ENCODE measurements at regions not wholly inside any gene's neighbourhood (a gene's known extent, or its start where the extent isn't known, plus 50 kb on each side); places are given as distances from the start of the nearest gene placed in this dataset.

- H3K4me1 Mint-ChIP-seq: no peaks in the 10 kb centered on the region
- ChIA-PET POLR2A (no interaction called here), CTCF (interaction anchor here (1.2 kb wide), 1 partner anchor 179 kb away, joined by 3 read pairs; no protein-coding TSS in a partner anchor)
- H3K27me3 Mint-ChIP-seq: peaks cover 2% of the 10 kb centered on the region
- no peaks in the 10 kb centered on the region for H3K36me3 Mint-ChIP-seq (ENCODE audit: low read depth)
- no peak overlapping the region for H3K4me3 Mint-ChIP-seq
- DNase-seq: no peak
- no peaks in the 10 kb centered on the region for H3K9me3 Mint-ChIP-seq
- no peak overlapping the region for H3K27ac Mint-ChIP-seq
Observed at GRCh38 chr5:56449071-56449640, 216.0 kb upstream of the ANKRD55 start.

GRCh38 chr5:56447656-56448055 is 214.5 kb upstream of the ANKRD55 start:
- Mint-ChIP-seq H3K27ac (no peak overlapping the region), H3K36me3 (ENCODE audit: low read depth) (no peaks in the 10 kb centered on the region), H3K27me3 (peaks cover 2% of the 10 kb centered on the region), H3K9me3 (no peaks in the 10 kb centered on the region), H3K4me3 (no peak overlapping the region), H3K4me1 (no peaks in the 10 kb centered on the region)
- ChIA-PET CTCF (interaction anchor here (0.9 to 1.2 kb wide), 2 partner anchors 11 to 177 kb away, joined by 3 read pairs; no protein-coding TSS in a partner anchor), POLR2A (no interaction called here)
- no peak for DNase-seq

DNA sequence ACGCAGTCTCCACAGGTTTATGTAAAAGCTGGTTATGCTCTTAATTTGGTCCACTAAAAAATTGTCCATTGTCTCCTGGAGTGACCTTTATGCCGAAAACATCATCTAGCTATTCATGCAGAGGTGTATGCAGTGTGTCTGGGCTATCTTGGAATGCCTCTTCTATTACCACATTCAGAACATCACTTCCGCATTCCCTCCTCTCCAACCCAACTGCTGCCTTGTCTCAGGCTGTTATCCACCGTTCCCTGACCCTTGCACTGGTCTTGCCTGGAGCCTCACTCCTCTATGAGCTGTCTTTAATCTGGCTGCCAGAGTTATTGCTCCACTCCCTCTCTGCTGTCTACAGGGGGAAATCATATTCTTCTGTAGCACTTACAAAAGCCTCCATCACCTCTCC is 214.1 kb upstream of the ANKRD55 start:
- DNase-seq: no peak
- Mint-ChIP-seq H3K4me3 (no peak overlapping the region), H3K36me3 (ENCODE audit: low read depth) (no peaks in the 10 kb centered on the region), H3K9me3 (no peaks in the 10 kb centered on the region), H3K27ac (no peak overlapping the region), H3K27me3 (peaks cover 2% of the 10 kb centered on the region), H3K4me1 (no peaks in the 10 kb centered on the region)
- ChIA-PET CTCF (interaction anchor here (0.9 to 1.2 kb wide), 2 partner anchors 11 to 176 kb away, joined by 3 read pairs; no protein-coding TSS in a partner anchor), POLR2A (no interaction called here)

DNA sequence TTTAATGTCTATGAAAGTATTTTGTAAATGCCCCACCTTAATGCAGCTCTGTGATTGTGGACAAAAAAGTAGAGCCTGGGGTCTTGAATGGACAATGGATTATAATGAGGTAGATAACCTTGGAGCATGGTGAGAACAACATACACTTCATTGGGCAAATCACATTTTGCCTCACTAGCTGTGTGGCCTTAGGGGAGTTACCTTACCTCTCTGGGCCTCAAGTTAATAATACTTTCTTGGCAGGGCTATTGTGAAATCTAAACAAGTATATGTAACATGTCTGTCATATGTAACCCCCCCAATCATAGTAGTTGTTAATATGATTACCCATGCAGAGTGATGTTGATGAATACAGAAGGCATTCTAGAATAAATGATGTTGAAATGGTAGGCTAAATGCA is 213.6 kb upstream of the ANKRD55 start:
- CTCF ChIA-PET: interaction anchor here (0.9 to 1.2 kb wide), 2 partner anchors 10 to 176 kb away, joined by 3 read pairs; no protein-coding TSS in a partner anchor
- POLR2A ChIA-PET: no interaction called here
- H3K27me3 Mint-ChIP-seq: peaks cover 2% of the 10 kb centered on the region

DNA sequence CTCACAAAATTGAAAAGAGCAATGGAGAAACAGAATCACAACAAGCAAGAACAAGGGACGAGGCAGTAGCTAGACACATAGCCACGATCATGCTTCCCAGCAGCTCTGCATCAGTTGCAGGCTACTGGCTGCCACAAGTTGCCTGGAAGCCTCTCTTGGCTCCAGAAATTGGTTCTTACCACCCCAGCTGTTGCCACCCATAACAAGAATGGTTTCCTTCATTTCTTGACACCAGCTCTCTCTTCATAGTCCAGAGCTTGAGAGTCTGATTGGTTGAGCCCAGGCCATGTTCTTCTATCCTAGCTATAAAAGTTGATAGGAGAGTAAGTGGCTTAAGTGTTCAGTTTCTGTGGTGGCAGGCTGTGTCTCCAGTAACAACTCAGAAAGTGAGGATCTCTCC is 210.7 kb upstream of the ANKRD55 start:
- CTCF ChIA-PET: interaction anchor here (0.8 kb wide), 1 partner anchor 14 kb away, joined by 3 read pairs; no protein-coding TSS in a partner anchor
- no peak for DNase-seq
- no peak overlapping the region for H3K4me3 Mint-ChIP-seq
- POLR2A ChIA-PET: no interaction called here
- no peaks in the 10 kb centered on the region for H3K4me1 Mint-ChIP-seq
- H3K36me3 Mint-ChIP-seq (ENCODE audit: low read depth): no peaks in the 10 kb centered on the region
- H3K9me3 Mint-ChIP-seq: peaks cover 5% of the 10 kb centered on the region
- H3K27me3 Mint-ChIP-seq: peaks cover 2% of the 10 kb centered on the region
- H3K27ac Mint-ChIP-seq: no peak overlapping the region

More for the DNA sequence above, 213.6 kb upstream of the ANKRD55 start:
- Mint-ChIP-seq H3K9me3 (no peaks in the 10 kb centered on the region), H3K4me1 (no peaks in the 10 kb centered on the region), H3K36me3 (ENCODE audit: low read depth) (no peaks in the 10 kb centered on the region), H3K4me3 (no peak overlapping the region), H3K27ac (no peak overlapping the region)
- DNase-seq: no peak

GRCh38 chr5:56440871-56441740 is 208.0 kb upstream of the ANKRD55 start:
- ChIA-PET POLR2A (no interaction called here), CTCF (interaction anchor here (0.6 to 1.0 kb wide), 2 partner anchors 101 to 1852 kb away, joined by 3 read pairs; no protein-coding TSS in a partner anchor)
- Mint-ChIP-seq H3K36me3 (ENCODE audit: low read depth) (no peaks in the 10 kb centered on the region), H3K9me3 (peaks cover 5% of the 10 kb centered on the region), H3K4me3 (no peak overlapping the region), H3K27me3 (no peaks in the 10 kb centered on the region), H3K4me1 (peaks cover 6% of the 10 kb centered on the region), H3K27ac (no peak overlapping the region)
- no peak for DNase-seq

GRCh38 chr5:56434986-56435385 is 201.9 kb upstream of the ANKRD55 start:
- CTCF ChIA-PET: no interaction called here
- no peaks in the 10 kb centered on the region for H3K36me3 Mint-ChIP-seq (ENCODE audit: low read depth)
- peaks cover 10% of the 10 kb centered on the region for H3K4me1 Mint-ChIP-seq
- no peaks in the 10 kb centered on the region for H3K27me3 Mint-ChIP-seq
- DNase-seq: no peak
- H3K9me3 Mint-ChIP-seq: peaks cover 7% of the 10 kb centered on the region
- no peak overlapping the region for H3K27ac Mint-ChIP-seq
- POLR2A ChIA-PET: no interaction called here
- H3K4me3 Mint-ChIP-seq: no peak overlapping the region

- H3K9me3 Mint-ChIP-seq: peaks cover 7% of the 10 kb centered on the region
- peaks cover 10% of the 10 kb centered on the region for H3K4me1 Mint-ChIP-seq
- DNase-seq: no peak
- POLR2A ChIA-PET: no interaction called here
- no peak overlapping the region for H3K4me3 Mint-ChIP-seq
- no peaks in the 10 kb centered on the region for H3K27me3 Mint-ChIP-seq
- CTCF ChIA-PET: no interaction called here
- no peaks in the 10 kb centered on the region for H3K36me3 Mint-ChIP-seq (ENCODE audit: low read depth)
- H3K27ac Mint-ChIP-seq: no peak overlapping the region
Observed at GRCh38 chr5:56433039-56433617, 200.0 kb upstream of the ANKRD55 start.

DNA sequence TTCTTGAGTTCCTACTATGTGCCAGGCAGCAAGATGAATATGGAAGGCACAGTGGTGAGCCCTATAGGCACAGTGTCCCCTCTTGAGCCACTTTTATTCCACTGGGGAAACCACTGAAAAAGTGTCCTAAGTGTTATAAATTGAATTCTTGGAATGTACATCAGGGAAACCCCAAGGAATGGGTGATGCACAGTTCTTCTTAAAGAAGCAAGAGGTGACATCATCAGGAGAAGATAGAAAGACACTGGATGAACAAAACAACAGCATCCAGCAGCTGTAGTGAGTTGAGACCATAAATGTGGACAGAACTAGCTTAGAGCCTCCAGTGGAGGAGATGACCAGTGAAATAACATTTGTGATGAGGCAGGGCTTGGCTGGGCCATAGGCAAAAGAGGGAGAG is 199.2 kb upstream of the ANKRD55 start:
- ChIA-PET POLR2A (no interaction called here), CTCF (interaction anchor here (0.6 kb wide), 1 partner anchor 14 kb away, joined by 3 read pairs; no protein-coding TSS in a partner anchor)
- Mint-ChIP-seq H3K36me3 (ENCODE audit: low read depth) (no peaks in the 10 kb centered on the region), H3K27ac (no peak overlapping the region), H3K4me1 (peaks cover 10% of the 10 kb centered on the region), H3K9me3 (peaks cover 7% of the 10 kb centered on the region), H3K4me3 (no peak overlapping the region), H3K27me3 (no peaks in the 10 kb centered on the region)
- DNase-seq: no peak

GRCh38 chr5:56430422-56430821 is 197.3 kb upstream of the ANKRD55 start:
- Mint-ChIP-seq H3K9me3 (peaks cover 9% of the 10 kb centered on the region), H3K27me3 (no peaks in the 10 kb centered on the region), H3K4me3 (no peak overlapping the region), H3K27ac (no peak overlapping the region), H3K36me3 (ENCODE audit: low read depth) (no peaks in the 10 kb centered on the region), H3K4me1 (no peaks in the 10 kb centered on the region)
- ChIA-PET CTCF (interaction anchor here (0.8 to 1.3 kb wide), 3 partner anchors 10 to 15 kb away, joined by 3 read pairs; no protein-coding TSS in a partner anchor), POLR2A (no interaction called here)
- DNase-seq: no peak

- Mint-ChIP-seq H3K9me3 (peaks cover 11% of the 10 kb centered on the region), H3K4me3 (no peak overlapping the region), H3K36me3 (ENCODE audit: low read depth) (no peaks in the 10 kb centered on the region), H3K4me1 (no peaks in the 10 kb centered on the region), H3K27ac (no peak overlapping the region), H3K27me3 (no peaks in the 10 kb centered on the region)
- ChIA-PET CTCF (interaction anchor here (1.3 kb wide), 1 partner anchor 15 kb away, joined by 3 read pairs; no protein-coding TSS in a partner anchor), POLR2A (no interaction called here)
- no peak for DNase-seq
Observed at GRCh38 chr5:56429110-56429561, 196.0 kb upstream of the ANKRD55 start.

DNA sequence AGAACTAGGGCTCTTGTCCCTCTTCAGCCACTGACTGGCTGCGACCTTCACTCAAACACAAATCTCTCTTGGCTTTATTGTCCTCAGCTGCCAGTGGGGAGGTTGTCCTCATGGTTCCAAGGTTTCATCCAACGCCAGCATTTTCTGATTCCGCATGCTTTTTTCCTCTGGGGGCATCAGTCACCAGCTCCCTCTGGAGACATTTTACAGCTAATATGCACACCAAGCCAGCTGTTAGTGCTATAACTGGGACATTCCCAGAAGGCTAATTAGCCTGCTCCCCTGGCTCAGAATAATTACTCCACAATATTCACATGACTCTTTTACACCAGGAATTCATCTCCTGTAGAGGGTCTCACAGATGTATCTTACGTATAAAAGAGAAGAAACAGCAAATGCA is 193.6 kb upstream of the ANKRD55 start:
- no peaks in the 10 kb centered on the region for H3K4me1 Mint-ChIP-seq
- H3K27ac Mint-ChIP-seq: no peak overlapping the region
- no peak for DNase-seq
- H3K27me3 Mint-ChIP-seq: no peaks in the 10 kb centered on the region
- ChIA-PET CTCF (no interaction called here), POLR2A (no interaction called here)
- peaks cover 13% of the 10 kb centered on the region for H3K9me3 Mint-ChIP-seq
- H3K4me3 Mint-ChIP-seq: no peak overlapping the region
- H3K36me3 Mint-ChIP-seq (ENCODE audit: low read depth): no peaks in the 10 kb centered on the region

Data from activated CD4-positive, alpha-beta T cell treated with anti-CD3 and anti-CD28 coated beads, Interleukin-2, amount 10 ng/mL, durations not matched to agents 7 days and 5 days (primary cell).